ENCODE measurements at regions not wholly inside any gene's neighbourhood (a gene's known extent, or its start where the extent isn't known, plus 50 kb on each side); places are given as distances from the start of the nearest gene placed in this dataset.

DNA sequence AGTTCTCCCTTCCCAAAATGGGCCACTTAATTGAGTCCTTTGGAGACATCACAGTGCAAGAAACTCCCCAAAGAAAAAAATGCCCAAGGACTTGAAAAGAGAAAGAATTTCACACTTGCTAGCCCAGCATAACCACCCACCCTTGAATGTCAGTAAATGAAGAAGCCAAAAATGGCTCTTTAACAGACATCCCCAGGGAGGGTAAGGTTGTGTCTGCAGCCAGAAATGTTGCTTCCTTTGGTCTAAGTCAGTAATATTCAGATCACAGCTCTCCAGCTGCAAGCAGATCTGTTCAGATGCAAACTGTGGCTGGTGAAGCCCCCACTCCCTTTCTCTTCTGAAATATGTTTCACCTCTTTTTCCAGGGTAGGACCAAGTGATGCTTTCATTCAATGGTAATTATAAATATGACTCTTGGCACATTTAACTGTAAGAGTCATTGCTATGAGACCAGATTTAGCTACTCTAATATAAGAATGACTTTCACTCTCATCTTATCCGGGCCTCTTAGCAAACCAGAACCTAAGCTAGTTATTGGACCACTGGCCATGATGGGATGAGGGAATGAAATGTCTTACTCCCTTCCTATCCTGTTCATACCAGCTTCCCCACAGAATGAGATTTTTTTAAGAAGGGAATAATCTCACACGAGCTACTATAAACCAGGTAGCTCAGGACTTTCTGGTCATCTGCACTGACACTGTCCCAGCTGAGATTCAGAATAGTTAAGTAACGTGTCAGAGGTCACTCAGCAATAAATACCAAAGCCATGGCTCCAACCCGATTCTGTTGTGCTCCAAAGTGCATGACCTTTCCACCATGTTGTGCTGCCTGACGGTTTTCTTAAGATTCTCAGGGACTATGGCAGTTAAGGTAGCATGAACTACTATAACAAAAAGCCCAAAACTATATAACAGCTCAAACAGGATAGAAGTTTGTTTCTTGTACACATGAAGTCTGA lies 234.1 kb downstream of the FOXO1 start:
- DNase-seq (ENCODE audit: low read depth, low spot score): peak; percentile 48
- peak overlapping the region; percentile 27; the same call in 1 of the 2 replicates for H3K4me2 ChIP-seq (ENCODE audit: control insufficient read depth, insufficient read depth)
- peaks cover 19% of the 10 kb centered on the region for H3K4me1 ChIP-seq (ENCODE audit: control insufficient read depth, insufficient read depth, low read length)
- no peak overlapping the region for H3K9ac ChIP-seq (ENCODE audit: control insufficient read depth, insufficient read depth, low read length)
- in situ Hi-C loops (cut with MboI) (no loop called here), intact Hi-C loops (cut with micrococcal nuclease; ENCODE audit: unreplicated experiment) (no loop called here)
- H3K27me3 ChIP-seq (replicated peaks in 1 of 2; ENCODE audit: control insufficient read depth in 2 of 2, insufficient read depth in 2 of 2, low read length in 1 of 2): no peaks in the 10 kb centered on the region
- H3K79me2 ChIP-seq (ENCODE audit: control insufficient read depth, insufficient read depth, low read length): no peaks in the 10 kb centered on the region
- H3K36me3 ChIP-seq (ENCODE audit: control insufficient read depth in 2 of 2, insufficient read depth in 2 of 2, low read length in 1 of 2): no peaks in the 10 kb centered on the region
- RAD21 ChIA-PET (ENCODE audit: unreplicated experiment): interaction anchor here (0.7 to 2.1 kb wide), 11 partner anchors 10 to 372 kb away, joined by 3 to 9 read pairs (median 3); no protein-coding TSS in a partner anchor
- SMC1A ChIA-PET (ENCODE audit: uncharacterized antibody, unreplicated experiment): interaction anchor here (0.6 to 3.8 kb wide), 12 partner anchors 10 to 233 kb away, joined by 3 to 24 read pairs (median 4); no protein-coding TSS in a partner anchor
- POLR2A ChIA-PET: interaction anchor here (0.7 to 1.7 kb wide), 5 partner anchors 10 to 415 kb away, joined by 3 to 6 read pairs (median 3); no protein-coding TSS in a partner anchor
- ATAC-seq: peak; percentile 86
- FAIRE-seq: peak; percentile 59
- H3K4me3 ChIP-seq: no peak overlapping the region
- H4K20me1 ChIP-seq (ENCODE audit: control insufficient read depth, insufficient read depth): no peaks in the 10 kb centered on the region
- CTCF ChIA-PET: interaction anchor here (0.8 to 2.4 kb wide), 4 partner anchors 12 to 363 kb away, joined by 3 to 8 read pairs (median 3); no protein-coding TSS in a partner anchor
- no peak overlapping the region for H3K27ac ChIP-seq (ENCODE audit: control insufficient read depth, insufficient read depth)
- H3K9me3 ChIP-seq (replicated peaks; ENCODE audit: control insufficient read depth, insufficient read depth, low read length): no peaks in the 10 kb centered on the region; the same call in 1 of the 3 replicates
- no TSS peak for BruUV-seq (replicated peaks)
- WGBS (ENCODE audit: insufficient coverage, insufficient replicate concordance, low lambda C conversion rate, missing lambda C conversion rate): 56% methylated on average over 5 of the region's 5 CpGs
- no peak overlapping the region for H2AFZ ChIP-seq (ENCODE audit: control insufficient read depth, low read depth, low read length)
- TF ChIP-seq SMAD5 (IDR thresholded peaks at IDR 0.05; ENCODE audit: low read depth): no peak
- no peak for TF ChIP-seq BRCA1 (IDR thresholded peaks at IDR 0.05; ENCODE audit: low read depth, low read length)
- TF ChIP-seq MEF2A (IDR thresholded peaks at IDR 0.05; ENCODE audit: insufficient read depth, low read depth, low read length): peak; percentile 65; the same call in 1 of the 2 replicates
- TF ChIP-seq IKZF2 (IDR thresholded peaks at IDR 0.05): peak; percentile 75 to 76; a peak in 2 of 4 replicates
- peak; percentile 55; the same call in 1 of the 2 replicates for TF ChIP-seq ZNF384 (IDR thresholded peaks at IDR 0.05; ENCODE audit: borderline replicate concordance, low read depth, low read length)
- no peak for TF ChIP-seq NR2C2 (IDR thresholded peaks at IDR 0.05; ENCODE audit: borderline replicate concordance, control insufficient read depth, insufficient read length, low read depth)
- no peak for TF ChIP-seq STAT3 (IDR thresholded peaks at IDR 0.05; ENCODE audit: low read depth, low read length)
- TF ChIP-seq LARP7 (IDR thresholded peaks at IDR 0.05): no peak
- peak; percentile 36 to 37; a peak in 1 of 4 replicates for TF ChIP-seq EP300 (IDR thresholded peaks at IDR 0.05; ENCODE audit: borderline replicate concordance in 1 of 2, control insufficient read depth in 1 of 2, low read depth in 2 of 2, low read length in 2 of 2)
- no peak for TF ChIP-seq RCOR1 (conservative IDR thresholded peaks at IDR 0.05; ENCODE audit: low read depth, low read length)
- no peak for TF ChIP-seq FOS (IDR thresholded peaks at IDR 0.05; ENCODE audit: borderline replicate concordance, extremely low read depth, insufficient read length)
- TF ChIP-seq CHD1 (IDR thresholded peaks at IDR 0.05; ENCODE audit: low read depth, low read length): no peak
- no peak for TF ChIP-seq YY1 (IDR thresholded peaks at IDR 0.05; ENCODE audit: low read depth, low read length)
- no peak for TF ChIP-seq MXI1 (IDR thresholded peaks at IDR 0.05; ENCODE audit: low read depth, low read length)
- TF ChIP-seq NR2F1 (conservative IDR thresholded peaks at IDR 0.05): 0 out of 2 replicates have a peak, but pooled peaks have one; percentile 36
- TF ChIP-seq, protein P1, sequence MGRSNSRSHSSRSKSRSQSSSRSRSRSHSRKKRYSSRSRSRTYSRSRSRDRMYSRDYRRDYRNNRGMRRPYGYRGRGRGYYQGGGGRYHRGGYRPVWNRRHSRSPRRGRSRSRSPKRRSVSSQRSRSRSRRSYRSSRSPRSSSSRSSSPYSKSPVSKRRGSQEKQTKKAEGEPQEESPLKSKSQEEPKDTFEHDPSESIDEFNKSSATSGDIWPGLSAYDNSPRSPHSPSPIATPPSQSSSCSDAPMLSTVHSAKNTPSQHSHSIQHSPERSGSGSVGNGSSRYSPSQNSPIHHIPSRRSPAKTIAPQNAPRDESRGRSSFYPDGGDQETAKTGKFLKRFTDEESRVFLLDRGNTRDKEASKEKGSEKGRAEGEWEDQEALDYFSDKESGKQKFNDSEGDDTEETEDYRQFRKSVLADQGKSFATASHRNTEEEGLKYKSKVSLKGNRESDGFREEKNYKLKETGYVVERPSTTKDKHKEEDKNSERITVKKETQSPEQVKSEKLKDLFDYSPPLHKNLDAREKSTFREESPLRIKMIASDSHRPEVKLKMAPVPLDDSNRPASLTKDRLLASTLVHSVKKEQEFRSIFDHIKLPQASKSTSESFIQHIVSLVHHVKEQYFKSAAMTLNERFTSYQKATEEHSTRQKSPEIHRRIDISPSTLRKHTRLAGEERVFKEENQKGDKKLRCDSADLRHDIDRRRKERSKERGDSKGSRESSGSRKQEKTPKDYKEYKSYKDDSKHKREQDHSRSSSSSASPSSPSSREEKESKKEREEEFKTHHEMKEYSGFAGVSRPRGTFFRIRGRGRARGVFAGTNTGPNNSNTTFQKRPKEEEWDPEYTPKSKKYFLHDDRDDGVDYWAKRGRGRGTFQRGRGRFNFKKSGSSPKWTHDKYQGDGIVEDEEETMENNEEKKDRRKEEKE (IDR thresholded peaks at IDR 0.05): no peak
- TF ChIP-seq BMI1 (IDR thresholded peaks at IDR 0.05; ENCODE audit: borderline replicate concordance): no peak
- TF ChIP-seq WRNIP1 (IDR thresholded peaks at IDR 0.05; ENCODE audit: borderline replicate concordance, low read depth, low read length): no peak
- TF ChIP-seq NR2C1 (IDR thresholded peaks at IDR 0.05): no peak
- TF ChIP-seq KLF5 (IDR thresholded peaks at IDR 0.05; ENCODE audit: partially characterized antibody): no peak
